H1 (cell line): ENCODE measurements at regions not wholly inside any gene's neighbourhood (a gene's known extent, or its start where the extent isn't known, plus 50 kb on each side); places are given as distances from the start of the nearest gene placed in this dataset.

Experiments used
- CEBPB ChIP-seq: IDR thresholded peaks from 2 replicates; pipeline ENCODE4 v1.6.1; 2012; ENCODE audit warnings: low read depth, low read length

DNA sequence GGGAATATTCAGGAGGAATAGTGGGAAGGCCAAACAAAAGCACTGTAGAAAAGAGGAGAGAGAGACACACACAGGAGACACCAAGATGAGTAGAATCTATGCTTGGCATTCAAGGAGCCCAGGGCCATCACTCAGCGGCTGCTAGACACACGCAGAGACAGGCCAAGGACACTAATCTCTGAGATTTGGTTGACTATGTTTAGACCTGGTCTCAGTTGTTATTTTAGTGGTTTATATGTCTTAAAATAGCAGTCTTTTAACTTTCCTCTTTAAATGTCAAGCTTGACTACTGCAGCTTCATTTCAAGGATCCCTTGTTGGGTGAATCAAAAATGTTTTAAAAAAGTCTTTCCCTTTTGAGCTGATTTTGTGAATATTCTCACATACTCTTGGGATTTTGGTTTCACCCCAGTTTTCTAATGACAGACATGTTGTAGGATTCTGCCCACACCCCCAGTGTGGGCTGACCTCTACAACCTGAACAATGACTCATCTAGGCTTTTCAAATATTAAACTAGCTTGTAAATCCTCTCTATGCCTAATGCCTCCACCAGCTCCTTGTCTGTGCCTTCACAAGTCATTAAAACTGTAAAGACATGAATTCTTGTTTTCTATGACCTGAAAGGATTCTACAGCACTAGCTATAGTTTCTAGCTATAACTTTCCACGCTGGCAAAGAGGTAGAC lies 142.7 kb upstream of the EXOC2 start (continued):
- TF ChIP-seq CEBPB: no peak
